Skeletal muscle tissue (tissue), 3 donors: ENCODE measurements at regions not wholly inside any gene's neighbourhood (a gene's known extent, or its start where the extent isn't known, plus 50 kb on each side); places are given as distances from the start of the nearest gene placed in this dataset.

Experiments
- H3K27ac ChIP-seq: one replicate; pipeline ENCODE4 v1.7.0; 2013; ENCODE audit warnings: mild to moderate bottlenecking, low read depth, low read length, inconsistent platforms
- H3K27me3 ChIP-seq, 3 donors: one replicate each; pipeline ENCODE4 v1.7.0; 2013; ENCODE audit warnings: low read length in 3 of 3; ENCODE audit not compliant: control insufficient read depth in 3 of 3, insufficient read depth in 3 of 3
- H3K36me3 ChIP-seq, 3 donors: one replicate each; pipeline ENCODE4 v1.7.0; 2013; ENCODE audit warnings: low read length in 3 of 3; ENCODE audit not compliant: control insufficient read depth in 3 of 3, insufficient read depth in 3 of 3
- H3K4me1 ChIP-seq, 3 donors: one replicate each; pipeline ENCODE4 v1.7.0; 2013; ENCODE audit warnings: low read length in 3 of 3, mild to moderate bottlenecking in 3 of 3; ENCODE audit not compliant: control insufficient read depth in 3 of 3, insufficient read depth in 3 of 3
- H3K4me3 ChIP-seq, 3 donors: one replicate each; pipeline ENCODE4 v1.7.0; 2013; ENCODE audit warnings: low read length in 3 of 3
- H3K9ac ChIP-seq, 3 donors: one replicate each; pipeline ENCODE4 v1.7.0; 2013; ENCODE audit warnings: low read length in 3 of 3, mild to moderate bottlenecking in 3 of 3, moderate library complexity in 2 of 3, low read depth in 1 of 3
- H3K9me3 ChIP-seq, 3 donors: one replicate each; pipeline ENCODE4 v1.7.0; 2013; ENCODE audit warnings: low read length in 3 of 3; ENCODE audit not compliant: control insufficient read depth in 3 of 3
- donor health status: Osteomylitis.

GRCh38 chr16:87174061-87174460 is 143.1 kb downstream of the C16orf95 start:
- Histone ChIP-seq H3K9ac (no peak overlapping the region), H3K4me1 (peaks cover 1 to 4% (median 4%) of the 10 kb centered on the region in 3 donors), H3K27ac (no peak overlapping the region), H3K9me3 (no peaks in the 10 kb centered on the region), H3K36me3 (no peaks in the 10 kb centered on the region), H3K4me3 (no peak overlapping the region), H3K27me3 (peaks cover 18 to 28% (median 19%) of the 10 kb centered on the region in 3 donors)

GRCh38 chr16:87176735-87177134 is 140.5 kb downstream of the C16orf95 start:
- Histone ChIP-seq H3K9me3 (no peaks in the 10 kb centered on the region), H3K4me3 (no peak overlapping the region), H3K36me3 (no peaks in the 10 kb centered on the region), H3K27me3 (peaks cover 23 to 28% (median 24%) of the 10 kb centered on the region in 3 donors), H3K9ac (no peak overlapping the region), H3K4me1 (peaks cover 5 to 10% (median 9%) of the 10 kb centered on the region in 3 donors), H3K27ac (no peak overlapping the region)

GRCh38 chr16:87177673-87178072 is 139.5 kb downstream of the C16orf95 start:
- peaks cover 21 to 28% (median 23%) of the 10 kb centered on the region in 3 donors for H3K27me3 ChIP-seq

GRCh38 chr16:87178177-87178863 is 138.9 kb downstream of the C16orf95 start:
- Histone ChIP-seq H3K27me3 (peaks cover 21 to 28% (median 23%) of the 10 kb centered on the region in 3 donors), H3K4me3 (no peak overlapping the region), H3K9ac (no peak overlapping the region)

More at GRCh38 chr16:87177673-87178072, 139.5 kb downstream of the C16orf95 start:
- Histone ChIP-seq H3K4me1 (peaks cover 5 to 10% (median 9%) of the 10 kb centered on the region in 3 donors), H3K4me3 (no peak overlapping the region), H3K36me3 (no peaks in the 10 kb centered on the region), H3K9me3 (no peaks in the 10 kb centered on the region), H3K27ac (no peak overlapping the region), H3K9ac (no peak overlapping the region)

GRCh38 chr16:87178977-87179376 is 138.2 kb downstream of the C16orf95 start:
- Histone ChIP-seq H3K27ac (no peak overlapping the region), H3K9ac (no peak overlapping the region), H3K27me3 (peaks cover 21 to 29% (median 23%) of the 10 kb centered on the region in 3 donors)

More at GRCh38 chr16:87178177-87178863, 138.9 kb downstream of the C16orf95 start:
- Histone ChIP-seq H3K4me1 (peaks cover 5 to 10% (median 9%) of the 10 kb centered on the region in 3 donors), H3K9me3 (no peaks in the 10 kb centered on the region), H3K36me3 (no peaks in the 10 kb centered on the region), H3K27ac (no peak overlapping the region)

GRCh38 chr16:87180069-87180468 is 137.1 kb downstream of the C16orf95 start:
- no peaks in the 10 kb centered on the region for H3K9me3 ChIP-seq
- no peak overlapping the region for H3K27ac ChIP-seq
- peaks cover 21 to 28% (median 21%) of the 10 kb centered on the region in 3 donors for H3K27me3 ChIP-seq
- peaks cover 5 to 10% (median 9%) of the 10 kb centered on the region in 3 donors for H3K4me1 ChIP-seq
- H3K9ac ChIP-seq = no peak overlapping the region
- no peak overlapping the region for H3K4me3 ChIP-seq
- H3K36me3 ChIP-seq = no peaks in the 10 kb centered on the region

More at GRCh38 chr16:87178977-87179376, 138.2 kb downstream of the C16orf95 start:
- Histone ChIP-seq H3K4me1 (peaks cover 5 to 10% (median 9%) of the 10 kb centered on the region in 3 donors), H3K36me3 (no peaks in the 10 kb centered on the region), H3K4me3 (no peak overlapping the region), H3K9me3 (no peaks in the 10 kb centered on the region)

- no peaks in the 10 kb centered on the region for H3K9me3 ChIP-seq
- no peak overlapping the region for H3K4me3 ChIP-seq
- peaks cover 5 to 10% (median 6%) of the 10 kb centered on the region in 3 donors for H3K4me1 ChIP-seq
- H3K36me3 ChIP-seq = no peaks in the 10 kb centered on the region
- H3K27me3 ChIP-seq = peaks cover 8 to 22% (median 11%) of the 10 kb centered on the region in 3 donors
- no peak overlapping the region for H3K9ac ChIP-seq
- no peak overlapping the region for H3K27ac ChIP-seq
Observed at GRCh38 chr16:87182759-87183158, 134.4 kb downstream of the C16orf95 start.

- Histone ChIP-seq H3K4me3 (no peak overlapping the region), H3K27me3 (peaks cover 6 to 16% (median 8%) of the 10 kb centered on the region in 3 donors), H3K9ac (no peak overlapping the region), H3K36me3 (no peaks in the 10 kb centered on the region), H3K9me3 (no peaks in the 10 kb centered on the region), H3K27ac (no peak overlapping the region), H3K4me1 (peaks cover 5 to 7% (median 6%) of the 10 kb centered on the region in 3 donors)
Observed at GRCh38 chr16:87183647-87184046, 133.5 kb downstream of the C16orf95 start.

- Histone ChIP-seq H3K36me3 (no peaks in the 10 kb centered on the region), H3K9ac (no peak overlapping the region), H3K4me3 (no peak overlapping the region), H3K27me3 (peaks cover 0 to 10% (median 0%) of the 10 kb centered on the region in 3 donors), H3K4me1 (no peaks in the 10 kb centered on the region), H3K9me3 (peaks cover 6 to 7% (median 6%) of the 10 kb centered on the region in 3 donors), H3K27ac (no peak overlapping the region)
Observed at GRCh38 chr16:87185308-87185707, 131.9 kb downstream of the C16orf95 start.

GRCh38 chr16:87185983-87186382 is 131.2 kb downstream of the C16orf95 start:
- Histone ChIP-seq H3K27ac (no peak overlapping the region), H3K36me3 (no peaks in the 10 kb centered on the region), H3K27me3 (peaks cover 0 to 10% (median 0%) of the 10 kb centered on the region in 3 donors), H3K9ac (no peak overlapping the region), H3K4me3 (no peak overlapping the region), H3K9me3 (peaks cover 8 to 11% (median 9%) of the 10 kb centered on the region in 3 donors), H3K4me1 (no peaks in the 10 kb centered on the region)
